HuH-7 (cell line): ENCODE measurements at regions not wholly inside any gene's neighbourhood (a gene's known extent, or its start where the extent isn't known, plus 50 kb on each side); places are given as distances from the start of the nearest gene placed in this dataset.

Experiments
- DNase-seq: peaks from one replicate; pipeline ENCODE4 v3.0.0; 2011; ENCODE audit warnings: low spot score

DNA sequence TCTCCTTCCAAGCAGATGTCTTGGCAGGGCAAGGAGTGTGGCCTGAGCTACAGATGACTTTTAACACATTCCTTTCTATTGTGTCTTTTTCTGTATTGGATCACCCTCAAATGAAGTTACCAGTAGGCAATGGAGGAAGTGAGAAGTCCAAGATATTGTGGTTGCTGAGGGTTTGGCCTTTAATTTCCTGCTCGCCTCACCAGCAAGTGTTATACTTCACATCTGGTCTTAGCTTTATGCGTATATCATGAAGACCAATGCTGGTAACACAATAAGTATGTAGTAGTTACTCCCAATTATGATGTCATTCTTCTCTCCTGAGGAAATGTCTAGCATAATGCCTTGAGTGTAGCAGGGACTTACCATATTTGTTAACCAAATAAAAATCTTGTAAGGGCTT is 179.9 kb downstream of the ZIC1 start:
- DNase-seq, result no peak

DNA sequence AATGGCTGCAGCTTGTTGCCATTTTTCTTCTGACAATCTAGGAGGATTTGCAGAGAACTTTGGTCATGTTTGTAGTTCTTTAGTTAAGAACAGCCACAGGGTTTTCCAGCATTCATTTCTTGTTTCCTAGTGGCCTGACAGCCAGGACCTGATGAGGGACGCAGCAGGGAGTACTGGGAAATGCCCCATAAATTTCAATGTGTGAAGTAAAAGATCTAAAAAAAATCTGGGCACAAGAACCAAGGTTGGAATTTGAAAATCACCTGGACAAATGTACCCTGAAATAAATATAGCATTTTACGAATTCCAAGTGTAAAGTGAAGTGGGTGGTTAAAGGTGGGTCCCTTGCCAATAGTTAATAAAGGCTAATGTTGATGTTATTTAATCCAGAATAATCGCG is 195.0 kb downstream of the ZIC1 start:
- no peak for DNase-seq

DNA sequence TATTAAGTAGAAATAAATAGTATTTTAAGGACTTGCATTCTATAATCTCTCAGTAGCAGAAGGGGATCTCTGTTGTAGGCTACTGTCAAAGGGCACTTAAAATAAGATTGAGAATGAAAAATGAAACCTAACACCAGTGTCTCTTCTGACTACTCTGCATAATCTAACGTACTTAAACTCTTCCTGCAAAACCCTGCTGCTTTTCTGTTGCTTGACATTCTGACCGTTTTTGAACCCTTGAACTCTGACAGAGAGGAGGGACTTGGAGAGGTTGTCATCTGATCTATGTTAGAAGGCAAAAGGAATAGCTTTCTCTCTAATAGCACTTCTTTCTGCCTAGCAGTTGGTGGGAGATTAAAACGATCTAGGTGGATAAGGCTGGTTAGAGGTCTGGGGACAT is 204.6 kb downstream of the ZIC1 start:
- DNase-seq, result no peak

DNA sequence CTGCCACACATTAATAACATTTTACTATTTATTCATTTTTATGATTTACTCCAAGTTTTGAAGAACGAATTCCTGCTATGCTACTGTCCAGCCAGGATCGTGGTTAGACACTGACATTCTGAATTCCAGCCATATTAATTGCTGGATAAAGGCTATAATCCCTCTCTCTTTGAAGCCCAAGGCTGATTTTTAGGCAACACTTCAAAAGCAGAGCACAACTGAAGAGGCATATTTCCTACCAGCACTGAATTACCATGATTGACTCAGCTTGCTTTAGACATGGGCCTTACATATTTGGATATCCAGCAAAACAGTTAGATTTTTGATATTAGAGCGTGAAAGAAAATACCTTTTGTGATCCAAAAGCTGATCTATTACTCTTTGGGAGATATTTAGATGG is 205.0 kb downstream of the ZIC1 start:
- DNase-seq, result no peak

DNA sequence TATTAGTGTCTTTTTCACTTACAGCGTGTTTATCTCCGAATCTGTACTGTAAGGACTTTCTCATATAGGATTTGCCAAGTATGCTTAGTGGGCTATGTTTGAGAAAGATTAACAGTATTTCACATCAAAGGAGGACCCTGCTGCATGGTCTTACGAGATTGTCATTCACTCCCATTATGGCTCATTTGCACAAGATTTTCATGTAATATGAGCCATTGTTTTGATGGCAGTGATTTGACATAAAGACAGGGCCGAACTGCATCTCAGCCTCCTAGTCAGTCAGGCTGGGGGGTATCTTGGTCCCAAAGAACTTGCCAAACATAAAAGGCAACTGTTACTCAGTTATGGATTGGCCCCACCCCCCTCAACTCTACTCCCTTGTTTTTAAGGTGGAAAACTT is 205.9 kb downstream of the ZIC1 start:
- no peak for DNase-seq

DNA sequence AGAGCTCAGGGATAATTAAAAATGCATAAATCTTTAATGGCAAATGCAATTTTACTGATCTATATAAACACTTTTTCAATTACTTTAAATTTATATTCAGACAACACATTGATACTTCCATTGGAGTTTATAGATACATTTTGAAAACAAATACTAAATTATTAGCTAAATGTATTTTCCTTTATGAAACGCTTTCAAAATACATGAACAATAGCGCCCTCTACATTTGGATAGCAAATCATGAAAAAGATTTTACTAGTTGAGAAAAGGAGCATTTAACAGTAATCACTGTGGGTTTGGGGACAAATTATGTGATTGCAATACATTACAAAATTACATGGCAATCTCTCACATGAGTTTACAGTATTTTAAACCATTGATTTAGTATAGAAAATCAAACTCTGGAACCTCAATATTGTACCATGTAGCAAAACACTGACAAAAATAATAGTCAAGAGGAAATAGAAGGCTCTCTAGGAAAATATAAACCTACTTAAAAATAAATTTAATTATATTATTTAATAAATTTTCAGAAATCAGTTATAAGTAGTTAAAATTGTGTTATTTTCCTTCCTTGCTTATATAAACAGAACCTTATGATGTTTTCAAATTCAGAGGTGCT is 207.9 kb downstream of the ZIC1 start:
- no peak for DNase-seq

DNA sequence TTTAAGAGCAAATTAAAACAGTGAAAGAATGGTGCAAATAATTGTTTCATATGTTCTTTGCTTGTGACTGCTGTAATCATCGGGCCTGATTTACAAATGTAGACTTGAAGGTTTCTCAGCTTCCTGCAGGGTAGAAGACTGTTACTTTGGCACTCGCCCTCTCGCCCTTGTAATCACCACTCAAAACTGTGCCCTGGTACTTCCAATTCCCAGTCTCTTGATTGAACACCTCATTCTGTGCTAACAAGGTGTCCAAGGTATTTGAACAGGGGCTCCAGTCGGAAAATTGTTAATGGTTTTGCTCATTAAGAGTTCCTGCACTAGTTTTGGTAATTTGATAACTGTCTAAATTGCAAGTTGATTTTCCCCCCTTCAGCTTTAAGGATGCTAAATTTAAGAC is 209.5 kb downstream of the ZIC1 start:
- DNase-seq, result no peak

DNA sequence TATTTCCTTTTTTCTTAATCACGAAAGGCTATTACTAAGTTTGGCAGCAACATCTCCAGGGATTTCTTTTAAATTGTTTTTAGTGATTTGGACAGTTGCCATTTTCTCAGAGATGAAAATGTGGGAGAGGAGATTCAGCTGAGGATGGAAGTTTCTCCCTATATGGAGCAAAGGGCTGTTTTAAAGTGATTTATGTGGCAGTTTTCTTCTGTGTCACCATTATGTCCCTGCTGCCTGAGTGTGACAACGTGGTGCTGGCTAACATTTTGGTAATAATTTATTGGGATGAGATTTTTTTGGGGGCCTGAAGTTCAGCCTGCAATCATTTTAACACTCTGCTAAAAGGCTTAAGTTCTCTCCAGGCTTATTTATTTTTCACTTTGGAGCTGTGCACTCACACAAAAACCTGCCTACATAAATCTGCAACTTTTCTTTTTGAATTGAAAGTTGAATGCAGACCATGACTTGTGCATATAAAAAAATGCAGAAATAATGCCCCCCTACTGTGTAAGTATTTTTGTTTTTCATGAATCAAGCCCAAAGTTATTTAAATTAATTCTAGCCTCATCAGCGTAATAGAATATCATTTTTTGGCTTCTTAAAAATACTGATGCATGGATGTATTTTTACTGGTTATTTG is 210.9 kb downstream of the ZIC1 start:
- DNase-seq, result no peak

DNA sequence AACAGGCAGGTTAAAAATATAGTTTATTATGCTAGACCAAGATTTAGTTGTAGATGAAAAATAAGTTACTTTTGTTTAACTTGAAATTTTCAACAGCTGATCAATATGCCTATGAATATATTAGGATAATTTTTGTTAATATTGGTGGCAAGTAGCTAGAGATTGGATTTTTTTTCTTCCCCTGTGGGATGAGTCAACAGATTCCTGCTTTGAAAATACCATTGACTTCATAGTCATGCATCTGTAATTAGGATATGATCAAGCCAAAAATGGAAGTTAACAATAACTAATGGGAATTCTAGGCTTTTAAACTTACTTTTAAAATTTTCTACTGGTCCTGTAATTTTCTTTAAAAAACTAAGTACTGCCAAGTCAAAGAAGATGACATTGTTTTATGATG is 211.7 kb downstream of the ZIC1 start:
- DNase-seq, result no peak

DNA sequence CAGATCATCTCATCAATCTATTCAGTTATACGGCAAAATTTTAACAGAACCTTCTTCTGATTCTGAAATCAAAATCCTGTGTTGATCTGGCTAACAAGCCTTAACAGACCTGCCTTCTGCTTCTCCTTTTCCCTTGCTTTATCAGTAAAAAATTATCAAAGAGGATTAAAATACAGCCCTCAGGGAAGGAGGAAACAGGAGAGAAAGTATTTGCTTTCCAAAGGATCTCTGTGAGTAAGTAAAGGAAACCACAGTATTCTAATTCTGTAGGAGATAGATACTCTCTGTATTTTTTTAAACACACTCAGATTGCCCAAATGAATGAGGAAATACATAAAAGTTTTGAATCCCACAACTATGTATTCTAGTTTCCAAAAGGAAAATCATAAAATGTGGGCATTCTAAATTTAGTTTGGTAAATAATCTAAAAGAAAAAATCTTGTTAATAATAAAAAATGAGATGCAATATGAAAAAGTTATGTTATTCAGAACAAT is 221.8 kb downstream of the ZIC1 start:
- no peak for DNase-seq

DNA sequence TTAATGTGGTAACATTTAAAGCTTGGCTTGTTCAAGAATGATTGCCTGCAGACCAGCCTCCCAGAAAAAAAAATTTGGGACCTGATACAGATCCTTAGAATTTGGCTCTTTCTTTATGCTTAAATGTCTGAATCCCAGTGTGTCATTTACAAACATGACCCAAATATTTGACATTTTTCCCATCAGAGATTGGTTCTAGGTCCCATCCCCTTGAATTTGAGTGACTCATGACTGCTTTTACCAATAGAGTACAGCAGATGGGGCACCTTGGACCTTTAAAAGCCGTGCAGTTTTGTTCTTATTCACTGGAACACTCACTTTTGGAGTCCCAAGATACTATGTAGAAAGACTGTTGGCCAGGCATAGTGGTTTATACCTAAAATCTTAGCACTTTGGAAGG is 231.6 kb downstream of the ZIC1 start:
- no peak for DNase-seq

DNA sequence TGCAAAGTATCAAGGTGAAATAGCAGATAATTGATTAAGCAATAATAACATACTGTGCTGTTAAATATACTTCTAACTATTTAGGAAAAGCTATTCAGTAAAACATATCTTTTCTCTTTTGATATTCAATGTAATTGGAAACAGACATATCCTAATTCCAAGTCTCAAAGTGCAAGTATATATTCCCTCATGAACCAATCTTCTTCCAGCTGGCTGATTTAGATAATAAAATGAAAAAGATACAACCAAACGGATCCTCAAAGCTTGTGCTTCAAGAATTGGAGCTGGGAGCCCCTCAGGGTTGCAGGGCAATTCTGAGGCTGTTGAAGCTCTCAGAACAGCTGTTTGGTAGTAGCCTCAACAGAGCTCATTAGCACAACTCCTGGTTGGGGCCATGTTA is 236.6 kb downstream of the ZIC1 start:
- DNase-seq, result no peak

DNA sequence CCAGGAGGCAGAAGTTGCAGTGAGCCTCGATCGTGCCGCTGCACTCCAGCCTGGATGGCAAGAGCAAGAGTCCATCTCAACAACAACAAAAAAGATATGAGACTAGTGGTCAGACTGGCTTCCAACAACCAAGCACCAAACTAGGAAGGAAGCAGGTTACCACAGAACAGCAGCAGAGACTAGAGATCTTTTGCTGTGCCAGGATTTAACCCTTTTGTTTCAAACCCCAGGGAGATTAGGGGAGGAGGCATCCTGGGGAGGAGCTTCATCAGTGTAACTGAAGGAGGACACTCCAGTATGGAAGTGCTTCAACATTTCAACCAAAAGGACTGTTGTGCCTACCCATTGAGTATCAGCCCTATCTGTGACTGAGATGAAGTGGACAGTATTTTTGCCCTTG is 240.3 kb downstream of the ZIC1 start:
- DNase-seq, result no peak

DNA sequence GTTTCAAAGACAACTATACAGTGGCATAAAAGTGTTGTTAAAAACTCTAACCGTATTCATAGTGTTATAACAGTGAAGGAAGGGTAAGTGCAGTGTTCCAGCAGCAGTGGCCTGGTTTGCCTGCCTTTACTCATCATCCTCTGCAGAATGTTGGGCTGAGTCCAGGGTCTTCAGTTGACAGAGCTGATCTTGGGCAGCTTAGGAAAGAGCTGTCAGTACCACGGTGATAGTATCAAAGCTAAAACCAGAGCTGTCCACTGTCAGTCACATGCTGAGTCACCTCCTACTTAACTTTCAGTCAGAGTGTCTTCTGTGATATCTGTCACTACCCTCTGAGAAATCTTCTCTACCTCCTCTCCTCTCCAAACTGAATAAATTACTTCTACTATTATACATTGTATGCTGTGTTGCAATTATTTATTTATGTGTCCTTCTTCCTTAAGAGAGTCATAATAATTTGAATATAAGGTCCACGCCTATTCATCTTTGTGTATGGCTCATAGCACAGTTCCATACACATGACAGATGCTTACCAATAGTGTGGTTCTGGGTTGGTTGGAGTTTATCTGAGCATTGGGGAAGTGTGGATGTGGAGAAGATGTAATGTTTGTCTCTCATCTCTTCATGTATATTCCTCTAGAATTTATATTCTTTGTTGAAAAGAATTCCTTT is 242.1 kb downstream of the ZIC1 start:
- DNase-seq, result no peak

DNA sequence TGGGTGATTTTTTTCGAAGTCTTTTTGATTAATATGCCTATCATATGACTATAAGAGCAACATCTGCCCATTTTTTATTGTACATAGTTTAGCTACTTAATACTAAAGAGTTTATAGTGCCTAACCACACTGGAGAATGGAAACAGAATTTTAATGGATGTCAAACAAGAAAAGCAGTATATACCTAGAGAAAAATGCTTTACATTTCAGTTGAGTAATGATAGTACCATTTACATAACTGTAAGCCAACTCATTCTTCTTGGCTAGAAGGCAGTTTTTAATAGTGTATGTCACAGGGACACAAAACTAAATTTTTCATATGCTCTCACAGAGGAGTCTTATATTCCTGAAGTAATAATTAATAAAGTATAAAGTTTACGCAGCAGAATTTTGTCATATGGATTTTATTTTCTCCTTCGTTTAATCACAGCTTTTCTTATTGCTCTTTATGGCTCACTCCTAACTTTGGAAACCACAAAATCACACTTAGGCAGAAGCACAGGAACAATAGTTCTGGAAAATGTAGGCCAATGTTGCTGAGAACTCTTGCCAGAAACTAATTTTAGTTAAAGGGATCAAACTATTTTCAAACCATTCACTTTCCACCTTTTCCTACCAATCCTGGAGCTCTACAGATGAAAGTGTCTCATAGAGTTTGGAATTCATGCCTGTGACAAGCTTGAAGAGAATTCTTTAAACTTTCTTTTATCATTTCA is 243.6 kb downstream of the ZIC1 start:
- no peak for DNase-seq

DNA sequence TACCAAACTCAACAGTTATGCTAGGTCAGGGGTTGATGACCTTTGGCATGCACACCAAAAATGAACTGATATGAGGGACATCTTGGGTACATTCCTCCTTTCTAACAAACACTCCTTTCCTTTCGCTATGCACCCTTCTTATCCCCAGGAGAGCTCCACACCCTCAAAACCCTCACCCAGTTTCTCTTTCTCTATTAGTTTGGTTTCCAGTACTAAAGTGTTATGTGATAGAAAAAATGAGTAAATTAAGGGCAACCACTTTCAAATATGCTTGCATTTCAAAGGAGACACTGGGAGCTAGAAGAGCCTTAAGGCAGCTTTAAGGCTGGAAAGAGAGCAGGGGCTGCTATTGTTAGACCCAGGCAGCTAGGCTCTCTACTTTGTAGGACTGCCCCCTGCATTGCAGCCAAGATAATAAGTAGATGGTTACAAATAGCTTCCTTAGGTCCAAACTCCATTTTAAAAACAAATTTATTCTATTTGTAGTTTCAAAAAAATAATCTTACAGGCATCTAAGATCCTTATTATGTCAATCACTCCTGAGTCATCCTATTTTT is 244.3 kb downstream of the ZIC1 start:
- no peak for DNase-seq

DNA sequence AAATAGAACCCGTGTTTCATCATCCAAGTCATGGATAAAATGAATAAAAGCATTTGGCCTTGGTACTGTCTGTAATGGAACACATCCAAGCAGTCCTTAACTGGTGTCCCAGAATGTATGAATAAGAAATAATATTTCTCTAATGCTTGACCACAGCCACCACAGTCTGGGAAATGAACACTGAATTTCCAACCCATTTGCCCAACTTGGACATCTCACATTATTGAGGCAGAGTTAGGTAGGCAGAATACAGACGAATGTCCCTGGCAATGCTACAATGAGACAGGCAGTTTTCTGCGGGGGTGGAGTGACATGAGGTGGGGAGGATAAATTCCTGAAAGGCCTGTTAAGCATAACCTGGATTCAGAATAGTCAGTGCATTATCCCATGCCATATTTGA is 245.7 kb downstream of the ZIC1 start:
- no peak for DNase-seq

DNA sequence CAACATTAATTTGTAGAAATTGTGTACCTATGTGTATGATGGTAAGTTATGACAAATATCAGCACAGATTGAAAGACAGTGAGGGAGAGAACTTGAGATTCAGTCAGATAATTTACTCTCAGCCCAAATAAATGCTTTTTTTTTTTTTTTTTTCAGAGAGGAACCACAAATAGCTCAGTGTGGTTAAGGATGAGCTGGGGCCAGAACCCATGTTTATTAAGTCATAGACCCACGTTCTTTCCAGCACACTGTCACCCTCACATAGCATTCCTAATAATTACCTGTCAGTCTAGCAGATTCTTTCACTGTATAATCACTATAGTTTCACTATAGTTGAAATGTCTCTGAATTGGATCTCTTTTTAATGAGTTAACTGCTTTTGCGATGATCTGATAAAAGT is 246.1 kb downstream of the ZIC1 start:
- no peak for DNase-seq

DNA sequence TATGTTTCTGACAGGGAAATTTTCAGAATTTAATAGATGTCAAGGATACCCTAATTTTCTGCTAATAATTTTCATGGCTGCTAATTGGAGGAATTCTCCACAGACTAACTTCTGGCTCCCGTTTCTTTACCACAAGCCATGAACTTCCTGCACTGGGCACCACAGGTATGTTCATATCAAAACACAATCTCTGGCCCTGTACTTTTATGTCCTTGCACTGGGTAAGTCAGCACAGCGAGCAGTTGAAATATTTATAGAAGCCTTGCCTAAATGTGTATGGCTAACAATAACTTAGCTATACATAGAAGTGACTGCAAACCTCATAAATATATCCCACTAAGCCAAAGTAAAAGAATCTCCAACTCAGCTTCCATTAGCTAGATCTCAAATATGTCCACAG is 246.9 kb downstream of the ZIC1 start:
- no peak for DNase-seq

DNA sequence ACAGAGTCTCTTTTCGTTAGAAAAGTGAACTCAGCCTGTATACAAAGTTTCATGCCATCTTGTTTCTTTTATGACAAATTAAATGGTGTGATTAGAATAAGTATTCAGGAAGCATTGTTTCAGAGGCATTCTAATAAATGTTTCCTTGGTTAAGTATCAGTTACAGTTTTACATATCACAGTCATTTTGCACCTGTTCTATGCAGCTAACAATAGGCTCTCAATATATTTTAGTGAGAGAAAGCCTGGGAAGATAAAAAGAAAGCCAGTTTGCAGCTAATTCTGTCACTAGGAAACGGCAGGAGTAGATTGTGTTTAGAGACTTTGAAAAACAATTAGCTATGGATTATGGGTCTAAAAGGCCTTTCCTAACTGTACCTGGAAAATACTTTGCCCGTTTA is 252.8 kb downstream of the ZIC1 start:
- no peak for DNase-seq

DNA sequence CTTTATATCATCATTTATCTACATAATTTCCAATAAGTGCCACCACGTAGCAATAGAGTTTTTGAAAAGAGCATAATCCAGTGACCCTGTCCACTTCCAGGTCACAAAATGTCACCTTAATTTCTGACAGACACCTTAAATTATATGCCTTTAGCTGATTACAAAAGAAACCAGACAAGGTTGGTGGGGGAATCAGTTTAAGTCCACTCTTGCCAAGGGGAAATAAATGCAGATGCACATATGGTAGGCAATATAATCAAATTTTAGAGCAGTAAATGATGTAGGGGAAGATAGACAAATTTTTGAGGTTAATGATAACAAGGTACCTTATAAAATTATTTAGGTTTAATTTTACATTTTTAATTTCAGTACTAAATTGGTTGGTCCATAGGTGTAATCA is 253.5 kb downstream of the ZIC1 start:
- DNase-seq, result no peak

DNA sequence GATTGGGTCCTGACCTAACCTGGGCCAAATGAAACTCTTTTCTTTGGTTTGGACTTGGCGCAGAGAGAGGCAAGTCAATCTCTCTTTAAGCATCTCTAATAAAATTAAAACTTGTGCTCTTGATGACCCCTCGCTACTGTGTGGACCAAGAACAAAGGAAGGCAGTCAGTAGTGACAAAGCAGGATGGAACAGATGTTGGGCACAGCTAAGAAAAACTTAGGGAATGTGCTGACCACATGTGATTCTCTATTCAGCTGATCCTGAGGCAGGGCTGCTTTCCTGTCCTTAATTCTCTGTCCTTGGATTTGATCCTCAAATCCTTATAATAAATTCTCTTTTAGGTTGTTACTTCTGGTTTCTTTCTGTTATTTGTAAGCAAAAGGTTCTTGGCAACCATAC is 259.9 kb downstream of the ZIC1 start:
- no peak for DNase-seq

DNA sequence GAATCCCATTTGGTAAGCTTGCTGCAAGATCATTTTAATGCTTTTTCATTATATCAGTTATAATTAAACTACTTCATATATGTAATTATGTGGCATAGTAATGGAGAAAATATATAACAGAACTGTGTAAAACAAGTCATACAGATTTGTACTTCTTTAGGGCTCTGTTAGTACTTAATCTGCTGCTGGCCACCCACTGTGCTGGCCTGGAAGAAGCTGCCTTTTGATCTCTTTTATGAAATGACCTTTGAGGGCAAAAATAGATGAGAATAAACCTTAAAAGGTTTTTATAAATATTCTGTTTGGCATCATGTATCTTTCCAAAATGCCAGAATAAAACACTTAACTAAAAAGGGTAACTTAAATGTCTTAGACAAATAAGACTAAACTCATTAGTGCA is 262.9 kb downstream of the ZIC1 start:
- DNase-seq, result no peak
